ENCODE measurements at regions not wholly inside any gene's neighbourhood (a gene's known extent, or its start where the extent isn't known, plus 50 kb on each side); places are given as distances from the start of the nearest gene placed in this dataset.

- TF ChIP-seq FOS (IDR thresholded peaks at IDR 0.05; ENCODE audit: borderline replicate concordance, insufficient read depth, low read length) (no peak), CTCF (IDR thresholded peaks at IDR 0.05; ENCODE audit: extremely low read depth in 1 of 2, insufficient read depth in 1 of 2, low read depth in 1 of 2, low read length in 2 of 2) (no peak), POLR2A (IDR thresholded peaks at IDR 0.05; ENCODE audit: low read depth, low read length) (no peak), POLR2AphosphoS5 (IDR thresholded peaks at IDR 0.05; ENCODE audit: insufficient read depth, low read depth, low read length) (no peak), EZH2 (IDR thresholded peaks at IDR 0.05; ENCODE audit: borderline replicate concordance, low read depth, low read length, severe bottlenecking) (no peak)
- TF ChIP-seq, protein P1, sequence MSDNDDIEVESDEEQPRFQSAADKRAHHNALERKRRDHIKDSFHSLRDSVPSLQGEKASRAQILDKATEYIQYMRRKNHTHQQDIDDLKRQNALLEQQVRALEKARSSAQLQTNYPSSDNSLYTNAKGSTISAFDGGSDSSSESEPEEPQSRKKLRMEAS (IDR thresholded peaks at IDR 0.05; ENCODE audit: insufficient read depth, insufficient read length) = no peak
Measured at GRCh38 chr19:28711411-28711810, 501.5 kb downstream of the UQCRFS1 start.

Data from endothelial cell of umbilical vein (primary cell).